Spleen (tissue), 11 donors: ENCODE measurements at regions not wholly inside any gene's neighbourhood (a gene's known extent, or its start where the extent isn't known, plus 50 kb on each side); places are given as distances from the start of the nearest gene placed in this dataset.

Experiments
- DNase-seq: peaks from one replicate; pipeline ENCODE4 v3.0.0-alpha.2; 2020
- H3K27ac ChIP-seq, 8 donors: fragments of 200-600 bp; sonication (generic) in 7 of 8; 1 replicate in 4 of 8; 2 replicates in 4 of 8; pipeline versions ENCODE4 v1.5.0 to v1.8.0; 2016 to 2021; ENCODE audit warnings: inconsistent platforms in 4 of 8, mild to moderate bottlenecking in 4 of 8, moderate library complexity in 1 of 8
- H3K27me3 ChIP-seq, 7 donors: fragments of 200-600 bp; sonication (generic) in 6 of 7; replicated peaks in 1 of 7; 1 replicate in 4 of 7; 2 replicates in 3 of 7; pipeline versions ENCODE4 v1.5.0 to v1.8.0; 2016 to 2021; ENCODE audit warnings: inconsistent platforms in 3 of 7, mild to moderate bottlenecking in 1 of 7
- H3K36me3 ChIP-seq, 6 donors: fragments of 200-600 bp; sonication (generic) in 5 of 6; 1 replicate in 4 of 6; 2 replicates in 2 of 6; pipeline versions ENCODE4 v1.5.0 to v1.8.0; 2016 to 2021; ENCODE audit warnings: inconsistent platforms in 2 of 6
- H3K4me1 ChIP-seq, 6 donors: fragments of 200-600 bp; sonication (generic) in 5 of 6; 1 replicate in 3 of 6; 2 replicates in 3 of 6; pipeline versions ENCODE4 v1.5.0 to v1.8.0; 2016 to 2021; ENCODE audit warnings: inconsistent platforms in 3 of 6
- H3K4me3 ChIP-seq, 8 donors: fragments of 200-600 bp; sonication (generic) in 7 of 8; 1 replicate in 4 of 8; 2 replicates in 4 of 8; pipeline versions ENCODE4 v1.5.0 to v1.8.0; 2016 to 2021; ENCODE audit warnings: inconsistent platforms in 4 of 8, mild to moderate bottlenecking in 4 of 8, moderate library complexity in 2 of 8
- H3K9me3 ChIP-seq, 8 donors: fragments of 200-600 bp; sonication (generic) in 7 of 8; 1 replicate in 4 of 8; 2 replicates in 4 of 8; pipeline versions ENCODE4 v1.5.0 to v1.8.0; 2016 to 2021; ENCODE audit warnings: inconsistent platforms in 4 of 8
- POLR2A ChIP-seq, 3 donors: fragments of 450-650 bp; IDR thresholded peaks; one replicate each; pipeline ENCODE4 v1.5.1; 2017; ENCODE audit warnings: antibody characterized with exemption in 3 of 3, mild to moderate bottlenecking in 1 of 3
- POLR2AphosphoS5 ChIP-seq, 3 donors: sonication (generic); formaldehyde crosslinking; IDR thresholded peaks; one replicate each; pipeline ENCODE4 v1.5.1; 2017; ENCODE audit warnings: antibody characterized with exemption in 3 of 3
- WGBS, 5 donors: extraction: QIAGEN DNeasy Blood & Tissue Kit in 3 of 5; methylation state at CpG; one replicate each; pipeline versions ENCODE4 v1.1.5 to v1.1.7; 2013 to 2018; 5-methylcytosine and 5-hydroxymethylcytosine counted together
- intact Hi-C: fragments of 100-400 bp; cut with DNase I; formaldehyde crosslinking; loops from one replicate; pipeline ENCODE4 v1.15.0; 2023; ENCODE audit warnings: low total_unique reads
- TF ChIP-seq, protein P1 (sequence below), 11 experiments: fragments of 200-600 bp in 7 of 11; fragments of 450-650 bp in 4 of 11; sonication (generic) in 4 of 11; IDR thresholded peaks in 8 of 11; conservative IDR thresholded peaks in 3 of 11; 1 replicate in 7 of 11; 2 replicates in 4 of 11; pipeline versions ENCODE4 v1.4.0 to v1.8.0; 2016 to 2021; ENCODE audit warnings: antibody characterized with exemption in 11 of 11, inconsistent platforms in 4 of 11, mild to moderate bottlenecking in 1 of 11
- donor health status: healthy with polysubstance abuse.
- donor health status: DM: no; HTN: no; CAD: no; lungs with moderate emphysema.
- donor health status: DM: no; HTN: no; CAD: no.
- donor health status: Bipolar disorder and iron deficiency.
- donor health status: healthy.
- donor health status: DM: no; HTN: no; CAD: no.
- donor health status: DM: yes; HTN: yes; CAD: no.

DNA sequence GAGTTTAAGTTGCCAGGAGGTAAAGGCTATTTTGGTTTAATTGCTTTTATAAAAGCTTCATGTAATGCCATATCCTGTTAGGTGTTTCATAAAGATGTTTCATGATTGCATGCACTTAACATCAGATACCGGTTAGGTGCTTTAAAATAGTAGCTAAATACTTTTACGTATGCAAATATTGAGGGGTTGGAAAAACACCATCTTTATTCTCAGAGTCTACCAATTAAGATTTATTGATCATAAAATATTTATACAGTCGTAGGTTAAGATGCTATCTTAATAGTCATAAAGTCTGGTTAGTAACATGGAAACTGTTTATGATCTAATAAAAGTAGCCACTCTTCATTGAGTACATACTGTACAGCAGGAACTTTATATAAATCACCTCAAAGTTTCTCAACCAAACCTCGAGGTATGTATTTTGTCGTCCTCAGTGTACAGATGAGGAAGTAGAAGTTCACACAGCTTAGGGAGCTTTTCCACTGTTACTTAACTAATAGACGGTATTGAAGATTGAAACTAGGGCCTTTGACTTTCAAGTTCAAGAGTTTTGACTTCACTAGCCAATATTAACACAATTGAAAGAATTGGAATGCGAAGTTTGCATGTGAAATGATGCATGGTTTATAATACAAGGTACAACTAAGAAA lies 897.1 kb downstream of the GATA3 start:
- no peaks in the 10 kb centered on the region for H3K36me3 ChIP-seq
- H3K4me3 ChIP-seq = no peak overlapping the region
- TF ChIP-seq, protein P1, sequence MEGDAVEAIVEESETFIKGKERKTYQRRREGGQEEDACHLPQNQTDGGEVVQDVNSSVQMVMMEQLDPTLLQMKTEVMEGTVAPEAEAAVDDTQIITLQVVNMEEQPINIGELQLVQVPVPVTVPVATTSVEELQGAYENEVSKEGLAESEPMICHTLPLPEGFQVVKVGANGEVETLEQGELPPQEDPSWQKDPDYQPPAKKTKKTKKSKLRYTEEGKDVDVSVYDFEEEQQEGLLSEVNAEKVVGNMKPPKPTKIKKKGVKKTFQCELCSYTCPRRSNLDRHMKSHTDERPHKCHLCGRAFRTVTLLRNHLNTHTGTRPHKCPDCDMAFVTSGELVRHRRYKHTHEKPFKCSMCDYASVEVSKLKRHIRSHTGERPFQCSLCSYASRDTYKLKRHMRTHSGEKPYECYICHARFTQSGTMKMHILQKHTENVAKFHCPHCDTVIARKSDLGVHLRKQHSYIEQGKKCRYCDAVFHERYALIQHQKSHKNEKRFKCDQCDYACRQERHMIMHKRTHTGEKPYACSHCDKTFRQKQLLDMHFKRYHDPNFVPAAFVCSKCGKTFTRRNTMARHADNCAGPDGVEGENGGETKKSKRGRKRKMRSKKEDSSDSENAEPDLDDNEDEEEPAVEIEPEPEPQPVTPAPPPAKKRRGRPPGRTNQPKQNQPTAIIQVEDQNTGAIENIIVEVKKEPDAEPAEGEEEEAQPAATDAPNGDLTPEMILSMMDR (IDR thresholded peaks at IDR 0.05 in 8 of 11, conservative IDR thresholded peaks at IDR 0.05 in 3 of 11) = no peak
- no peak for TF ChIP-seq POLR2A (IDR thresholded peaks at IDR 0.05)
- no peak for TF ChIP-seq POLR2AphosphoS5 (IDR thresholded peaks at IDR 0.05)
- no peaks in the 10 kb centered on the region for H3K27me3 ChIP-seq
- H3K9me3 ChIP-seq = peaks cover 0 to 14% (median 2%) of the 10 kb centered on the region in 8 donors
- 57 to 70% (median 62%) methylated on average over 7 of the region's 7 CpGs for WGBS, 5 donors
- intact Hi-C loops = no loop called here
- DNase-seq = no peak
- no peaks in the 10 kb centered on the region for H3K4me1 ChIP-seq
- H3K27ac ChIP-seq = no peak overlapping the region

DNA sequence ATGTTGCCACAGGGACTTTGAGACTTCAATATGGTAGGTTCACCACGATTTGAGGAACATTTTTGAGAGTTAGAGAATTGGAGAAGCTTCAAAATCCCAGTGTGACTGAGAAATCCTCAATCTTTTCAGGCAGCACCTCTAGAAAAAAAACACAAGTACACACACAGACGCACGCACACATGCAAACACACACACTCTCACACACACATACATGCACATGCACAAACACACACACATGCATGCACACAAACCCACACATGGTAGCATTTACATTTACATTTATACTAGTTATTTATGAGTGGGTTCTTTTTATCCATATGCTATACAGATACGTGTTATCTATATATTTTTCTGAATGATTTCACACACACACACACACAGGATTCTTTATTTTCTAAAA lies 901.9 kb downstream of the GATA3 start:
- H3K4me1 ChIP-seq = no peaks in the 10 kb centered on the region
- H3K9me3 ChIP-seq = peaks cover 0 to 14% (median 2%) of the 10 kb centered on the region in 8 donors
- H3K27ac ChIP-seq = no peak overlapping the region
- peaks cover 0 to 2% (median 0%) of the 10 kb centered on the region in 7 donors for H3K27me3 ChIP-seq
- no peak overlapping the region for H3K4me3 ChIP-seq
- intact Hi-C loops = no loop called here
- no peak for TF ChIP-seq POLR2A (IDR thresholded peaks at IDR 0.05)
- H3K36me3 ChIP-seq = no peaks in the 10 kb centered on the region
- 73 to 84% (median 78%) methylated on average over 4 of the region's 4 CpGs for WGBS, 5 donors
- no peak for DNase-seq

DNA sequence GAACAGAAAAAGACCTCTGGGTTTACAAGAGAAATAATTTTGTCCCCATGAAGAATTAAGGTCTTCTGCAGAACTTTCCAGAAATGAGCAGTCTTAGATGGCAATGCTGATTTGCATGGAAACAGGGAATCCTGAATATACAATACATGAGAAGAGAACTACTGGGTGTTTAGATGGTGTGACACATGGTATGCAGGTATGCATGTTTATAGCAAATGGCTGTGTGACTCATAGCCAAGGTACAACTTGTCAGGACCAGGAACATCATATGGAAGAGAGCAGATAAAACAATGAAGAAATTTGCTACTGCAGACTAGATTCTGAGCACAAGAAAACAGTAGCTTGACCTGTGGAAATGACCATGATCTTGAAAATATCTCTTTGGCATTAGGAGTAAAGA lies 907.8 kb downstream of the GATA3 start:
- Histone ChIP-seq H3K4me1 (no peaks in the 10 kb centered on the region), H3K27me3 (peaks cover 0 to 2% (median 0%) of the 10 kb centered on the region in 7 donors), H3K4me3 (no peak overlapping the region), H3K27ac (no peak overlapping the region), H3K9me3 (peaks cover 0 to 8% (median 4%) of the 10 kb centered on the region in 8 donors), H3K36me3 (no peaks in the 10 kb centered on the region)
- no peak for DNase-seq
- TF ChIP-seq, protein P1 (IDR thresholded peaks at IDR 0.05 in 8 of 11, conservative IDR thresholded peaks at IDR 0.05 in 3 of 11) = no peak
- TF ChIP-seq POLR2A (IDR thresholded peaks at IDR 0.05) = no peak
- no peak for TF ChIP-seq POLR2AphosphoS5 (IDR thresholded peaks at IDR 0.05)
- intact Hi-C loops = no loop called here

DNA sequence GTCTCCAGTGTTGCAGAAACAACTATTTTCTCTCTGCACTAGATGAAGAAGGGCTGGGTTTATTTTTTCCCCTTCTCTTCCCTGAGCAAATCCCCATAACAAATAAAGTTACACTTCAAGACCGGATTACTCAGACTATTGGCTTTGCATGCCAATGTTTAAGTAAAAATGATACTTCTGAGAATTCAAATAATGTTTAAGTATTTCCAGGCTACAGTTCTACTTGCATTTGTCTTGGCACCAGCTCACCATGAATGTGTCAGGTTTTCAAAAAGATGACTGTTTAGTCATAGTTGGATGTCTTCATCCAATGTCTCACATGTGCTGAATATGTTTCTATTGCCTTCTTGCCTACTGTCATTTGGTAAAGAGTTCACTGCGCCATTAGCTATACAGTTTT lies 912.6 kb downstream of the GATA3 start:
- Histone ChIP-seq H3K4me1 (no peaks in the 10 kb centered on the region), H3K9me3 (peaks cover 0 to 8% (median 4%) of the 10 kb centered on the region in 8 donors), H3K36me3 (no peaks in the 10 kb centered on the region), H3K27ac (no peak overlapping the region), H3K27me3 (no peaks in the 10 kb centered on the region), H3K4me3 (no peak overlapping the region)
- no peak for DNase-seq
- 75 to 90% (median 86%) methylated on average over 2 of the region's 2 CpGs for WGBS, 5 donors
- TF ChIP-seq, protein P1 (IDR thresholded peaks at IDR 0.05 in 8 of 11, conservative IDR thresholded peaks at IDR 0.05 in 3 of 11) = no peak
- TF ChIP-seq POLR2A (IDR thresholded peaks at IDR 0.05) (no peak), POLR2AphosphoS5 (IDR thresholded peaks at IDR 0.05) (no peak)
- intact Hi-C loops = no loop called here
